K562 (cell line): ENCODE measurements at regions not wholly inside any gene's neighbourhood (a gene's known extent, or its start where the extent isn't known, plus 50 kb on each side); places are given as distances from the start of the nearest gene placed in this dataset.

Experiments used
- ATAC-seq: fragments of 200-7000 bp; cut with Tn5 transposase; 3 replicates; pipeline ENCODE4 v1.9.1; 2020; ENCODE audit warnings: moderate library complexity
- BruUV-seq: library from RNA; stranded (reverse); fragments of 400-500 nt; replicated peaks from 2 replicates; lab custom pipeline; 2021; lab: Mats Ljungman, UMichigan
- CTCF ChIA-PET: fragments of 300-600 bp; formaldehyde crosslinking; extraction: SDS; loops from one replicate; lab custom pipeline; 2021; ENCODE audit warnings: low intra/inter-chr PET ratio; lab: Yijun Ruan, JAX
- POLR2A ChIA-PET: fragments of 300-600, 350-650 bp; sonication (Branson Sonifier 250); formaldehyde crosslinking; extraction: SDS; loops from one replicate; lab custom pipeline; 2021; ENCODE audit warnings: antibody characterized with exemption, inconsistent platforms; lab: Yijun Ruan, JAX
- DNase-seq, 4 experiments: peaks; one replicate each; pipeline versions ENCODE4 v3.0.0 to v3.0.0-alpha.2; 2011 to 2018; ENCODE audit warnings: low spot score in 3 of 4, mixed read lengths in 3 of 4; ENCODE audit errors: extremely low read depth in 1 of 4
- FAIRE-seq: peaks from 2 replicates; lab custom pipeline; 2011; peaks lifted over from hg19 to GRCh38; lab: Jason Lieb, UNC
- H2AFZ ChIP-seq: 2 replicates; pipeline ENCODE4 v1.6.0; 2011; ENCODE audit warnings: low read depth, low read length, control low read depth, inconsistent platforms
- H3K27ac ChIP-seq: fragments of 200-600 bp; 3 replicates; pipeline ENCODE4 v1.8.0; 2011; ENCODE audit warnings: low read depth, mild to moderate bottlenecking, control low read depth, inconsistent platforms, low read length, moderate library complexity, mixed read lengths; ENCODE audit errors: extremely low read depth
- H3K27me3 ChIP-seq, 2 experiments: fragments of 300-600 bp in 1 of 2; 2 replicates in 1 of 2; 3 replicates in 1 of 2; pipeline versions ENCODE4 v1.6.0 to v1.8.0; 2011; ENCODE audit warnings: inconsistent platforms in 2 of 2, low read length in 2 of 2, mild to moderate bottlenecking in 1 of 2, mixed read lengths in 1 of 2, moderate library complexity in 1 of 2; ENCODE audit not compliant: control insufficient read depth in 2 of 2, insufficient read depth in 2 of 2
- H3K36me3 ChIP-seq: fragments of 300-600 bp; 3 replicates; pipeline ENCODE4 v1.8.0; 2011; ENCODE audit warnings: mild to moderate bottlenecking, low read length, inconsistent platforms; ENCODE audit not compliant: control insufficient read depth, insufficient read depth
- H3K4me1 ChIP-seq, 2 experiments: fragments of 200-600 bp in 1 of 2; replicated peaks in 1 of 2; 2 replicates in 1 of 2; 3 replicates in 1 of 2; pipeline versions ENCODE4 v1.5.1 to v1.8.0; 2011; ENCODE audit warnings: inconsistent platforms in 2 of 2, low read length in 2 of 2, mild to moderate bottlenecking in 1 of 2, mixed read lengths in 1 of 2, moderate library complexity in 1 of 2; ENCODE audit not compliant: control insufficient read depth in 2 of 2, insufficient read depth in 2 of 2
- H3K4me2 ChIP-seq: 2 replicates; pipeline ENCODE4 v1.6.1; 2011; ENCODE audit warnings: low read length, control low read depth, inconsistent platforms, mixed read lengths; ENCODE audit not compliant: insufficient read depth
- H3K4me3 ChIP-seq: fragments of 200-600 bp; sonication (generic), shearing (Covaris generic); 2 replicates; pipeline ENCODE4 v1.5.1; 2016; ENCODE audit warnings: control low read depth, inconsistent platforms
- H3K79me2 ChIP-seq: fragments of 200-600 bp; 3 replicates; pipeline ENCODE4 v1.8.0; 2011; ENCODE audit warnings: low read length, inconsistent platforms; ENCODE audit not compliant: control insufficient read depth, insufficient read depth
- H3K9ac ChIP-seq, 2 experiments: 2 replicates each; pipeline versions ENCODE4 v1.6.0 to v1.6.1; 2011; ENCODE audit warnings: low read depth in 2 of 2, low read length in 2 of 2, control low read depth in 1 of 2, inconsistent platforms in 1 of 2, mild to moderate bottlenecking in 1 of 2, mixed read lengths in 1 of 2; ENCODE audit not compliant: insufficient read depth in 1 of 2
- H3K9me1 ChIP-seq: one replicate; pipeline ENCODE4 v1.6.0; 2011; ENCODE audit warnings: inconsistent platforms, mild to moderate bottlenecking, low read length, moderate library complexity; ENCODE audit not compliant: control insufficient read depth, insufficient read depth
- H3K9me3 ChIP-seq: replicated peaks from 2 replicates; pipeline ENCODE4 v1.5.1; 2011; ENCODE audit warnings: low read depth, low read length, inconsistent platforms; ENCODE audit not compliant: control insufficient read depth, insufficient read depth
- H4K20me1 ChIP-seq: replicated peaks from 2 replicates; pipeline ENCODE4 v1.6.1; 2011; ENCODE audit warnings: low read length, inconsistent platforms, mixed read lengths; ENCODE audit not compliant: control insufficient read depth, insufficient read depth
- CAMTA2 ChIP-seq: fragments of 250-450 bp; sonication (Bioruptor Pico); conservative IDR thresholded peaks from 2 replicates; pipeline ENCODE4 v1.5.1; 2022
- CBFA2T3 ChIP-seq: fragments of 450-650 bp; IDR thresholded peaks from 2 replicates; pipeline ENCODE4 v1.6.1; 2017
- CEBPB ChIP-seq: fragments of 450-650 bp; IDR thresholded peaks from 2 replicates; pipeline ENCODE4 v1.6.1; 2016; ENCODE audit warnings: missing genetic modification characterization, missing compliant biosample characterization
- HEY1 ChIP-seq: fragments of 250-450 bp; sonication (Bioruptor Pico); IDR thresholded peaks from 2 replicates; pipeline ENCODE4 v1.5.0; 2020; ENCODE audit warnings: mild to moderate bottlenecking, moderate library complexity, borderline replicate concordance
- HNRNPL ChIP-seq: fragments of 200-400 bp; formaldehyde crosslinking; IDR thresholded peaks from 2 replicates; pipeline ENCODE4 v1.6.1; 2017; ENCODE audit warnings: low read depth, mild to moderate bottlenecking, low read length
- NBN ChIP-seq: fragments of 450-650 bp; IDR thresholded peaks from 2 replicates; pipeline ENCODE4 v1.6.1; 2016; ENCODE audit warnings: low read depth, mild to moderate bottlenecking
- NONO ChIP-seq, 2 experiments: fragments of 200-400 bp in 1 of 2; fragments of 450-650 bp in 1 of 2; formaldehyde crosslinking in 1 of 2; IDR thresholded peaks; 2 replicates each; pipeline ENCODE4 v1.6.1; 2017; ENCODE audit warnings: low read depth in 2 of 2, mild to moderate bottlenecking in 2 of 2, moderate library complexity in 2 of 2, low read length in 1 of 2
- PHF21A ChIP-seq: fragments of 450-650 bp; IDR thresholded peaks from 2 replicates; pipeline ENCODE4 v1.6.1; 2017; ENCODE audit warnings: low read depth, borderline replicate concordance
- PTBP1 ChIP-seq: fragments of 200-400 bp; formaldehyde crosslinking; IDR thresholded peaks from 2 replicates; pipeline ENCODE4 v1.6.1; 2017; ENCODE audit warnings: low read depth, low read length
- SREBF2 ChIP-seq: sonication (generic); formaldehyde crosslinking; IDR thresholded peaks from 2 replicates; pipeline ENCODE4 v1.4.0; 2020; ENCODE audit warnings: mild to moderate bottlenecking, missing genetic modification reagents
- ZKSCAN3 ChIP-seq: fragments of 250-450 bp; sonication (Bioruptor Pico); IDR thresholded peaks from 2 replicates; pipeline ENCODE4 v1.4.0; 2020
- ZNF165 ChIP-seq: fragments of 250-450 bp; sonication (Bioruptor Pico); IDR thresholded peaks from 2 replicates; pipeline ENCODE4 v1.4.0; 2020; ENCODE audit warnings: borderline replicate concordance
- ZNF408 ChIP-seq: fragments of 250-450 bp; sonication (Bioruptor Pico); IDR thresholded peaks from 2 replicates; pipeline ENCODE4 v1.4.0; 2020; ENCODE audit warnings: low read depth, mild to moderate bottlenecking, moderate library complexity
- ZNF431 ChIP-seq: sonication (generic); formaldehyde crosslinking; IDR thresholded peaks from 2 replicates; pipeline ENCODE4 v1.8.0; 2022; ENCODE audit warnings: mild to moderate bottlenecking, missing genetic modification reagents
- WGBS: fragments of 100-300 bp; shearing (Covaris generic); methylation state at CpG from one replicate; pipeline ENCODE4 v1.1.6; 2016; ENCODE audit warnings: low coverage, mixed read lengths; ENCODE audit not compliant: insufficient coverage; ENCODE audit errors: missing lambda C conversion rate; 5-methylcytosine and 5-hydroxymethylcytosine counted together
- in situ Hi-C: fragments of 300-500 bp; cut with MboI; formaldehyde crosslinking; loops from 4 replicates; pipeline ENCODE4 v1.15.0; 2018; ENCODE audit warnings: inconsistent platforms, mixed read lengths
- intact Hi-C: fragments of 100-400 bp; cut with micrococcal nuclease; formaldehyde crosslinking; loops from 2 replicates; pipeline ENCODE4 v1.14.2; 2022

- no peak overlapping the region for H3K27ac ChIP-seq
- no peaks in the 10 kb centered on the region for H3K27me3 ChIP-seq
- FAIRE-seq: no peak
- no peak overlapping the region for H3K4me3 ChIP-seq
- TF ChIP-seq ZNF165 (CRISPR knock-in tag) (no peak), ZNF431 (CRISPR knock-in tag) (no peak), CBFA2T3 (no peak), PTBP1 (no peak), ZKSCAN3 (CRISPR knock-in tag) (no peak), ZNF408 (no peak), SREBF2 (no peak), HNRNPL (no peak), NBN (no peak), CAMTA2 (no peak), PHF21A (no peak), HEY1 (CRISPR knock-in tag) (no peak), NONO (IDR thresholded peaks at IDR 0.05; ENCODE audit: low read depth in 2 of 2, low read length in 1 of 2) (no peak), CEBPB (no peak)
- TF ChIP-seq, all 486 proteins: peak for 0
- H3K9ac ChIP-seq: no peak overlapping the region
- no peaks in the 10 kb centered on the region for H3K4me1 ChIP-seq
- 0% methylated on average over 2 of the region's 2 CpGs for WGBS
- BruUV-seq: no TSS peak
- H3K9me3 ChIP-seq: 0 out of 2 replicates have a peak, but pooled peaks cover 2% of the 10 kb centered on the region
- ChIA-PET CTCF (no interaction called here), POLR2A (no interaction called here)
- no peak overlapping the region for H2AFZ ChIP-seq
- H4K20me1 ChIP-seq: no peaks in the 10 kb centered on the region
- DNase-seq: no peak
- no peaks in the 10 kb centered on the region for H3K79me2 ChIP-seq
- in situ Hi-C loops (no loop called here), intact Hi-C loops (no loop called here)
- H3K9me1 ChIP-seq: no peaks in the 10 kb centered on the region
- H3K4me2 ChIP-seq: no peak overlapping the region
- H3K36me3 ChIP-seq: no peaks in the 10 kb centered on the region
- no peak for ATAC-seq
Measured at GRCh38 chr17:71171270-71171669, 949.5 kb upstream of the SOX9 start.
